Progenitor cell of endocrine pancreas (in vitro differentiated cells): ENCODE measurements at regions not wholly inside any gene's neighbourhood (a gene's known extent, or its start where the extent isn't known, plus 50 kb on each side); places are given as distances from the start of the nearest gene placed in this dataset.
A peak's percentile ranks its signal among the peaks of the same experiment; 100 is the strongest.
"Not testable (repeated sequence)": the region's sequence is repeated elsewhere in the genome, so short reads cannot be mapped to it uniquely, and the experiment has no call there.

ENCODE experiments used
- DNase-seq: peaks from one replicate; pipeline ENCODE4 v3.0.0; 2021; ENCODE audit warnings: low spot score; ENCODE audit not compliant: unreplicated experiment
- H3K27ac Mint-ChIP-seq: 2 replicates; pipeline ENCODE4 v1.8.0; 2021; ENCODE audit warnings: mild to moderate bottlenecking, moderate library complexity, mixed read lengths
- H3K27me3 Mint-ChIP-seq: 2 replicates; pipeline ENCODE4 v1.8.0; 2021; ENCODE audit warnings: mixed read lengths
- H3K36me3 Mint-ChIP-seq: 2 replicates; pipeline ENCODE4 v1.8.0; 2022; ENCODE audit warnings: mixed read lengths; ENCODE audit not compliant: insufficient read depth
- H3K4me1 Mint-ChIP-seq: 2 replicates; pipeline ENCODE4 v1.8.0; 2021; ENCODE audit warnings: low read depth, mixed read lengths
- H3K4me3 Mint-ChIP-seq: 2 replicates; pipeline ENCODE4 v1.8.0; 2021; ENCODE audit warnings: low read depth, mild to moderate bottlenecking, moderate library complexity, mixed read lengths
- H3K9me3 Mint-ChIP-seq: 2 replicates; pipeline ENCODE4 v1.8.0; 2021; ENCODE audit warnings: low read depth, mixed read lengths
- TF ChIP-seq, protein P1 (sequence below): fragments of 200-600 bp; sonication (generic); IDR thresholded peaks from one replicate; pipeline ENCODE4 v1.5.0; 2021; ENCODE audit warnings: antibody characterized with exemption, mild to moderate bottlenecking; ENCODE audit not compliant: unreplicated experiment

DNA sequence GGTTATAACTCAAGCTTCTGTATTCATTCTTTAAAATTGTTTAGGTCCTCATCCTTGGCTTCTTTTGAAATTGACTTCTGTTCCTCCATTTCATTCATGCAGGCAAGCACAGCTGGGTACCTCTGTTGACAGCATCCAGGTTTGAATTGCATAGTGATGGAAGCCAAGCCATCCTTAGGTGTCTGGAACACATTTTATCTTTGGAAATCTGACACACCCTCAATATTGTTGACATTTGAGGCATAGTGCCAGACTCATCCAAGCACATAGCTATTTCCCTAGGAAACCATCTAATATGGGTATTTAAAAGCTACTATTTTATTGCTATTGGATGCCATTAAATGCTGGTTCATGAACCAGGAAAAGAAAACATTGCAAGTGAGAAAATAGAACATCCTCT, 142.1 kb upstream of the PTPRZ1 start:
- TF ChIP-seq, protein P1, sequence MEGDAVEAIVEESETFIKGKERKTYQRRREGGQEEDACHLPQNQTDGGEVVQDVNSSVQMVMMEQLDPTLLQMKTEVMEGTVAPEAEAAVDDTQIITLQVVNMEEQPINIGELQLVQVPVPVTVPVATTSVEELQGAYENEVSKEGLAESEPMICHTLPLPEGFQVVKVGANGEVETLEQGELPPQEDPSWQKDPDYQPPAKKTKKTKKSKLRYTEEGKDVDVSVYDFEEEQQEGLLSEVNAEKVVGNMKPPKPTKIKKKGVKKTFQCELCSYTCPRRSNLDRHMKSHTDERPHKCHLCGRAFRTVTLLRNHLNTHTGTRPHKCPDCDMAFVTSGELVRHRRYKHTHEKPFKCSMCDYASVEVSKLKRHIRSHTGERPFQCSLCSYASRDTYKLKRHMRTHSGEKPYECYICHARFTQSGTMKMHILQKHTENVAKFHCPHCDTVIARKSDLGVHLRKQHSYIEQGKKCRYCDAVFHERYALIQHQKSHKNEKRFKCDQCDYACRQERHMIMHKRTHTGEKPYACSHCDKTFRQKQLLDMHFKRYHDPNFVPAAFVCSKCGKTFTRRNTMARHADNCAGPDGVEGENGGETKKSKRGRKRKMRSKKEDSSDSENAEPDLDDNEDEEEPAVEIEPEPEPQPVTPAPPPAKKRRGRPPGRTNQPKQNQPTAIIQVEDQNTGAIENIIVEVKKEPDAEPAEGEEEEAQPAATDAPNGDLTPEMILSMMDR = no peak
- H3K9me3 Mint-ChIP-seq = peaks cover 7% of the 10 kb centered on the region
- H3K36me3 Mint-ChIP-seq = no peaks in the 10 kb centered on the region
- no peaks in the 10 kb centered on the region for H3K4me1 Mint-ChIP-seq
- no peak overlapping the region for H3K4me3 Mint-ChIP-seq
- DNase-seq = no peak
- no peaks in the 10 kb centered on the region for H3K27me3 Mint-ChIP-seq
- H3K27ac Mint-ChIP-seq = no peak overlapping the region

DNA sequence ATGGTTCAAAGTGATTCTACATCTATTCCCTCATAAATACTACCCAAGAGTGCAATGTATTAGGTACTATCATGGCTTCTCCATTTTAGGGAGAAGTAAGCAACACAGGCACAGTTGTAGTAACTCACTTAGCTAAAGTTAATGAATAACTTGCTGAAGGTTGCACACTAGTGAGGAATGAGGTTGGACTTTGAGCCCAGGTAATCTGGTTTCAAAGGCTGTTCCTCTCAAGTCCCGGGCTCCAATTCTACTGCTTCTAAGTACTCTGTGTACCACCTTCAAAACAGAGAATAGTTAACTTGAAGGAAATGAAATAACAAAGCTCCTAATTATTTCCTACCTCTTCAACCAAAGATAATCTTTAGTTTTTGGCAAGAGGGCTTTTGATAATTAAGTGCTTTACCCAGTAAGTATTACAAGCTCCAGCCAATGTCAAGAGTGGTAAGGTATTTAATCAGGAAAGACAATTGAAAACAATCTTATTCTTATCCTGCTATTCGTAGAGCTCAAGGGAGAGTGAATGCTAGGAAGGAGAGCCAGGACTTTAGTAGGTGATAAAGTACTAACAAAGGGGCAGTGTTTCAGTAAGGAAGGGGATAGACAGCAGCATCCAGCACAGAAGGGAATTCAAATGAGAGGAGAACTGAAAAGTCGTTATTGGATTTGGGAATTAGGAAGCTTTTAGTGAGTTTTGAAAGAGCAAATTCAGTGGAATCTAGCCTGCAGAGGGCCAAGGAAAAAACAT, 158.2 kb upstream of the PTPRZ1 start:
- DNase-seq = no peak
- no peaks in the 10 kb centered on the region for H3K27me3 Mint-ChIP-seq
- peaks cover 18% of the 10 kb centered on the region for H3K4me1 Mint-ChIP-seq
- H3K36me3 Mint-ChIP-seq = peaks cover 8% of the 10 kb centered on the region
- H3K4me3 Mint-ChIP-seq = peak overlapping the region; percentile 27
- peak overlapping the region; percentile 86 for H3K27ac Mint-ChIP-seq
- peaks cover 26% of the 10 kb centered on the region for H3K9me3 Mint-ChIP-seq
- TF ChIP-seq, protein P1 = no peak

DNA sequence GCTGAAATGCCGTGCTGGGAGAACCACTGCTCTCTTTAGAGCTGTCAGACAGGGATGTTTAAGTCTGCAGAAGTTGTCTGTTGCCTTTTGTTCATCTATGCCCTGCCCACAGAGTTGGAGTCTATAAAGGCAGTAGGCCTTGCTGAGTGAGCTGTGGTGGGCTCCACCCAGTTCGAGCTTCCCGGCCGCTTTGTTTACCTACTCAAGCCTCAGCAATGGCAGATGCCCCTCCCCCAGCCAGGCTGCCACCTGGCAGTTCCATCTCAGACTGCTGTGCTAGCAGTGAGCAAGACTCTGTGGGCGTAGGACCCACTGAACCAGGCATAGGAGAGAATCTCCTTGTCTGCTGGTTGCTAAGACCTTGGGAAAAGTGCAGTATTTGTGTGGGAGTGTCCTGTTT, 160.0 kb upstream of the PTPRZ1 start:
- not testable (repeated sequence) for DNase-seq, H3K4me3 Mint-ChIP-seq, H3K27me3 Mint-ChIP-seq, H3K36me3 Mint-ChIP-seq, H3K27ac Mint-ChIP-seq
- Mint-ChIP-seq H3K4me1 (peaks cover 18% of the 10 kb centered on the region), H3K9me3 (peaks cover 25% of the 10 kb centered on the region)

DNA sequence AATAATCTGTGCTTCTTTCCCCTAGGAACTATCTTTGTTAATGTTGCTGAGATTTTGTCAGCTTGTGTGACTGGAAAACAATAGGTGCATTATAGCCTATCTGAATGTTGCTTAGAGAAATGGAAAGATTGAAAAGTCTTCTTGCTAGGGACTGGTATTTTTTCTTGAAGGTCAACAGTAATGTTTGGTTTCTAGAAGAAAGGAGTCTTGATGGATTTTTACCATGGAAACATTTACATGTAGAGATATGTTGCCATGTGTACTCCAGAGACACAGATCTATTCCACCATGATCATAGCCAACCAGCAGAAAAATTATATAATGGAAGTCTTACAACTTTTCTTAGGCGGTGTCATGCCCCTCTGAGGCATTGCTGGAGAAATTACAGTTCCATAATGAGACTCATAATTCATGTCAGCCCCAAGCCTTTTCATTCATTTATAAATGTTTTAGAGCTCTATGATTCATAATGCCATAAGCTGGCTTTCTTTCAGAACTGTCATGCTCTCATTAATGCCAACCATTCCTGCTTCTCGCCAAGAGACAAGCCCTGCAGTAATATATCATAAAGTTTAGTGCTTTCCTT, 175.1 kb upstream of the PTPRZ1 start:
- no peaks in the 10 kb centered on the region for H3K27me3 Mint-ChIP-seq
- H3K4me3 Mint-ChIP-seq = no peak overlapping the region
- peaks cover 4% of the 10 kb centered on the region for H3K4me1 Mint-ChIP-seq
- H3K9me3 Mint-ChIP-seq = no peaks in the 10 kb centered on the region
- H3K36me3 Mint-ChIP-seq = no peaks in the 10 kb centered on the region
- no peak for DNase-seq
- TF ChIP-seq, protein P1 = no peak
- no peak overlapping the region for H3K27ac Mint-ChIP-seq

DNA sequence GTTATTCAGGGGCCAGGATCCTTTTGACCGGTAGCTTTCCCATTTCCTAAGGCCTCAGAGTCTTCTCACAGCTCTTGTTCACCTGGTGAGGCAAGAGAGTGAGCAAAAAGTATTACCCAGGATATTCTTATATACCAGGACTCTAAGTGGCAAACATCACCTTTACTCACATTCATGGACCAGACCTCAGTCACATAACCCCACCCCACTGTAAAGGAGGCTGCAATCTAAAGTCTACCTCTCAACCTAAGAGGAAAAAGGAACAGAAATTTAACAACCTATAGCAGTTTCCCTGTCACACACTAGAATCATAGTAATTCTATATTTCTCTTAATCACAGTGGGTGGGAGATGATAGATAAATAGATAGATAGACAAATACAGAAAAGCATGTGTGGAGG, 176.0 kb upstream of the PTPRZ1 start:
- Mint-ChIP-seq H3K27me3 (no peaks in the 10 kb centered on the region), H3K4me3 (no peak overlapping the region)
- TF ChIP-seq, protein P1 = no peak

DNA sequence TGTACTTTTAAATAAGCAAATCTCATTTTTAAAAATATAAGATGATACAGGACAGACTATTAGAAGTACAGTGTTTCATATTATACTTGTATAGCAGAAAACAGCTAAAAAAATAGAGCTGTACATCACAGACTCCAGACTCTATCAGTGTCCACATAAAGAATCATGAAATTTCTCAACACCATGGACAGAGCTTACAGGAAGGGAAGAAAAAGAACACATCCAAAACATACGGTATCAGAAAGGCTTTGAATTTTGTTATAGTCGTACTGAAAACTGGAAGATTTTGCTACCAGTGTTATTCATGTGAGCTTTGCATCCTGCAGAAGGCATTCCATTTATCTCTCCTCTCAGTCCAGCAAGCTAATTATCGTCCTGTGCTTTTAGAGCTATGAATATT, 183.2 kb upstream of the PTPRZ1 start:
- no peak overlapping the region for H3K4me3 Mint-ChIP-seq
- DNase-seq = no peak
- H3K36me3 Mint-ChIP-seq = no peaks in the 10 kb centered on the region
- TF ChIP-seq, protein P1 = no peak
- H3K27ac Mint-ChIP-seq = no peak overlapping the region
- no peaks in the 10 kb centered on the region for H3K27me3 Mint-ChIP-seq
- H3K4me1 Mint-ChIP-seq = no peaks in the 10 kb centered on the region
- H3K9me3 Mint-ChIP-seq = peaks cover 6% of the 10 kb centered on the region

More for the DNA sequence above, 176.0 kb upstream of the PTPRZ1 start:
- DNase-seq = no peak
- H3K27ac Mint-ChIP-seq = no peak overlapping the region
- H3K36me3 Mint-ChIP-seq = no peaks in the 10 kb centered on the region
- no peaks in the 10 kb centered on the region for H3K9me3 Mint-ChIP-seq
- H3K4me1 Mint-ChIP-seq = peaks cover 4% of the 10 kb centered on the region
